ENCODE measurements at regions not wholly inside any gene's neighbourhood (a gene's known extent, or its start where the extent isn't known, plus 50 kb on each side); places are given as distances from the start of the nearest gene placed in this dataset.

- DNase-seq (ENCODE audit: low spot score) (no peak), FAIRE-seq (no peak)
These were observed 103.8 kb upstream of the MME start for GRCh38 chr3:154976072-154976983.

GRCh38 chr3:154973851-154974250 lies 106.3 kb upstream of the MME start:
- no peak for FAIRE-seq
- DNase-seq (ENCODE audit: low spot score): no peak

- no peak for FAIRE-seq
These were observed 107.2 kb upstream of the MME start for GRCh38 chr3:154972951-154973350.

GRCh38 chr3:154971771-154972326 lies 108.3 kb upstream of the MME start:
- DNase-seq (ENCODE audit: low spot score) (no peak), FAIRE-seq (no peak)

More at GRCh38 chr3:154972951-154973350, 107.2 kb upstream of the MME start:
- DNase-seq (ENCODE audit: low spot score): no peak

- FAIRE-seq (no peak), DNase-seq (ENCODE audit: low spot score) (no peak)
These were observed 108.8 kb upstream of the MME start for GRCh38 chr3:154971341-154971740.

- FAIRE-seq: no peak
These were observed 109.3 kb upstream of the MME start for GRCh38 chr3:154970797-154971196.

GRCh38 chr3:154969366-154969765 lies 110.8 kb upstream of the MME start:
- no peak for FAIRE-seq

More at GRCh38 chr3:154970797-154971196, 109.3 kb upstream of the MME start:
- DNase-seq (ENCODE audit: low spot score): no peak

GRCh38 chr3:154967090-154967489 lies 113.0 kb upstream of the MME start:
- no peak for FAIRE-seq
- no peak for DNase-seq (ENCODE audit: low spot score)

More at GRCh38 chr3:154969366-154969765, 110.8 kb upstream of the MME start:
- DNase-seq (ENCODE audit: low spot score): no peak

GRCh38 chr3:154956815-154957214 lies 123.3 kb upstream of the MME start:
- no peak for FAIRE-seq
- no peak for DNase-seq (ENCODE audit: low spot score)

GRCh38 chr3:154955907-154956533 lies 124.1 kb upstream of the MME start:
- DNase-seq (ENCODE audit: low spot score) (no peak), FAIRE-seq (no peak)

- FAIRE-seq: no peak
These were observed 125.4 kb upstream of the MME start for GRCh38 chr3:154954757-154955156.

GRCh38 chr3:154953538-154953937 lies 126.6 kb upstream of the MME start:
- DNase-seq (ENCODE audit: low spot score) (no peak), FAIRE-seq (no peak)

More at GRCh38 chr3:154954757-154955156, 125.4 kb upstream of the MME start:
- no peak for DNase-seq (ENCODE audit: low spot score)

- no peak for DNase-seq (ENCODE audit: low spot score)
- no peak for FAIRE-seq
These were observed 127.6 kb upstream of the MME start for GRCh38 chr3:154952553-154952952.

- no peak for FAIRE-seq
- DNase-seq (ENCODE audit: low spot score): no peak
These were observed 136.1 kb upstream of the MME start for GRCh38 chr3:154943981-154944380.

- FAIRE-seq (no peak), DNase-seq (ENCODE audit: low spot score) (no peak)
These were observed 137.3 kb upstream of the MME start for GRCh38 chr3:154942827-154943226.

GRCh38 chr3:154936196-154936595 lies 143.9 kb upstream of the MME start:
- FAIRE-seq: no peak
- DNase-seq (ENCODE audit: low spot score): no peak

GRCh38 chr3:154933581-154933980 lies 146.5 kb upstream of the MME start:
- FAIRE-seq (no peak), DNase-seq (ENCODE audit: low spot score) (no peak)

GRCh38 chr3:154932633-154933032 lies 147.5 kb upstream of the MME start:
- DNase-seq (ENCODE audit: low spot score): no peak
- FAIRE-seq: no peak

GRCh38 chr3:154931484-154931883 lies 148.6 kb upstream of the MME start:
- no peak for FAIRE-seq
- DNase-seq (ENCODE audit: low spot score): no peak

GRCh38 chr3:154926721-154927120 lies 153.4 kb upstream of the MME start:
- FAIRE-seq (no peak), DNase-seq (ENCODE audit: low spot score) (no peak)

- FAIRE-seq (no peak), DNase-seq (ENCODE audit: low spot score) (no peak)
These were observed 158.8 kb upstream of the MME start for GRCh38 chr3:154921351-154921750.

- no peak for FAIRE-seq
- DNase-seq (ENCODE audit: low spot score): no peak
These were observed 160.9 kb upstream of the MME start for GRCh38 chr3:154919226-154919625.
